Retinal pigment epithelial cell (primary cell): ENCODE measurements at regions not wholly inside any gene's neighbourhood (a gene's known extent, or its start where the extent isn't known, plus 50 kb on each side); places are given as distances from the start of the nearest gene placed in this dataset.
A peak's percentile ranks its signal among the peaks of the same experiment; 100 is the strongest.

Experiments
- DNase-seq: peaks from one replicate; pipeline ENCODE4 v3.0.0-alpha.2; 2010; ENCODE audit warnings: low read depth
- H3K4me3 ChIP-seq: 2 replicates; pipeline ENCODE4 v1.5.1; 2011; ENCODE audit warnings: mild to moderate bottlenecking, low read length, control low read depth, moderate library complexity
- TF ChIP-seq, protein P1 (sequence below): conservative IDR thresholded peaks from 2 replicates; pipeline ENCODE4 v1.5.1; 2011; ENCODE audit warnings: low read depth, low read length, control low read depth, inconsistent platforms

DNA sequence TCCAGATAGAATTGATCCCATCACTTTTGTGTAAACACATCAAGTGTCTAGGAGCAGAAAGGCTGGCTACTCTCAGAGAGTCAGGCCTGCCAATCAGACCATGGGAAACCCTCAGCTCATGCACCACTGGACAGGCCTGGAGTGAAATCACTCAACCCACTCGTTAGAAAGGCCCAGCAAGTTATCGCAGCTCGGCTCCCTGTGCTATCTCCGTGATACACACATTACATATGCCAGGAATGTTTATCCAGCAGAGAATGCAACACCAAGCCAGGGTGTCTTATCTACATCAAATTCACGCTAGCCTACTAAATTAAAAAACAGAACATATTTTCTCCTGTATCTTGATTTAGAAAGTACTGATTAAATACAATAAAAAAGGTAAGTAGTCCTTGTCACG lies 232.4 kb upstream of the FOXQ1 start:
- H3K4me3 ChIP-seq = no peak overlapping the region
- TF ChIP-seq, protein P1, sequence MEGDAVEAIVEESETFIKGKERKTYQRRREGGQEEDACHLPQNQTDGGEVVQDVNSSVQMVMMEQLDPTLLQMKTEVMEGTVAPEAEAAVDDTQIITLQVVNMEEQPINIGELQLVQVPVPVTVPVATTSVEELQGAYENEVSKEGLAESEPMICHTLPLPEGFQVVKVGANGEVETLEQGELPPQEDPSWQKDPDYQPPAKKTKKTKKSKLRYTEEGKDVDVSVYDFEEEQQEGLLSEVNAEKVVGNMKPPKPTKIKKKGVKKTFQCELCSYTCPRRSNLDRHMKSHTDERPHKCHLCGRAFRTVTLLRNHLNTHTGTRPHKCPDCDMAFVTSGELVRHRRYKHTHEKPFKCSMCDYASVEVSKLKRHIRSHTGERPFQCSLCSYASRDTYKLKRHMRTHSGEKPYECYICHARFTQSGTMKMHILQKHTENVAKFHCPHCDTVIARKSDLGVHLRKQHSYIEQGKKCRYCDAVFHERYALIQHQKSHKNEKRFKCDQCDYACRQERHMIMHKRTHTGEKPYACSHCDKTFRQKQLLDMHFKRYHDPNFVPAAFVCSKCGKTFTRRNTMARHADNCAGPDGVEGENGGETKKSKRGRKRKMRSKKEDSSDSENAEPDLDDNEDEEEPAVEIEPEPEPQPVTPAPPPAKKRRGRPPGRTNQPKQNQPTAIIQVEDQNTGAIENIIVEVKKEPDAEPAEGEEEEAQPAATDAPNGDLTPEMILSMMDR = no peak
- peak; percentile 98 for DNase-seq

DNA sequence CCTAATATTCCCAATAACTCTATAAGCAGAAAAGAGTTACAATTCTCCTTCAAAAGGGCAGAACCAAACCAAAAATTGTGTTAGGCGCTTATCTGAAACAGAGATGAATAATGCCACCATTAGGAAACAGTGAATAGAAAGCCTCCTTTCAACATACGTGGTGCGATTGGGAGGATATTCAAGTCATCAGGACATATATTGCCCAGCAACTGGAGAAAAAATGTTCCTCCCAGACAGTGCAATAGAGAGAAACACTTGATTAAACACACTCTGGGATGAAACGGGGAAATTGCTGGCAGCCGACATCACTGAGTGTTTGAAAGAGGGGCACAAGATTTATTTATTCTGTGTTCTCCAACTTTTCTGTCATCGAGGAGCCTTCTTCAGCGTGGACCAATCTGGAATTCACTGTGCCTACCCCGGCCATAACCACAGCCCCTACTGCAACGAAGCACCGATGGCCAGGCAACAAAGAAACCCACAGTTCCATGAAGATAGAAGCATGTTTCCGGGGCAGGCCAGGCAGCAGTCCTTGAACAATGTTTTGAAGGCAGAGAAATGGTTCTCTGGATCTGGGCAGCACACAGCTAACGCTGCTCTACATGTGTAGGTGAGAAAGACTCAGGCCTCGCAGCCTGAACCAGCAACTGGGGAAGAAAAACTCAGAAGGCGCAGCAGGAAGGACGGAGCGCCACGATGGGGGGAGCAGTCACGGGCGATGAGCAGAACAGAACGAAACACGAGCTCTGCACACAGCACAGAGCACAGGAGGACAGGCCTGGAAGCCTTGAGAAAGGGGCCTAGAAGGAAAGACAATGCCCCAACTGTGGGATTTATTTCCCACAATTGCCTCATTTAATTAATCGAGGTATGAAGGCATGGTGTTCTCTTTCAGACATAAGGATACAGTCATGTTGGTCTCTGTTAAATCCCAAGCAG lies 234.2 kb upstream of the FOXQ1 start:
- TF ChIP-seq, protein P1 = no peak
- no peak for DNase-seq
- H3K4me3 ChIP-seq = no peak overlapping the region

DNA sequence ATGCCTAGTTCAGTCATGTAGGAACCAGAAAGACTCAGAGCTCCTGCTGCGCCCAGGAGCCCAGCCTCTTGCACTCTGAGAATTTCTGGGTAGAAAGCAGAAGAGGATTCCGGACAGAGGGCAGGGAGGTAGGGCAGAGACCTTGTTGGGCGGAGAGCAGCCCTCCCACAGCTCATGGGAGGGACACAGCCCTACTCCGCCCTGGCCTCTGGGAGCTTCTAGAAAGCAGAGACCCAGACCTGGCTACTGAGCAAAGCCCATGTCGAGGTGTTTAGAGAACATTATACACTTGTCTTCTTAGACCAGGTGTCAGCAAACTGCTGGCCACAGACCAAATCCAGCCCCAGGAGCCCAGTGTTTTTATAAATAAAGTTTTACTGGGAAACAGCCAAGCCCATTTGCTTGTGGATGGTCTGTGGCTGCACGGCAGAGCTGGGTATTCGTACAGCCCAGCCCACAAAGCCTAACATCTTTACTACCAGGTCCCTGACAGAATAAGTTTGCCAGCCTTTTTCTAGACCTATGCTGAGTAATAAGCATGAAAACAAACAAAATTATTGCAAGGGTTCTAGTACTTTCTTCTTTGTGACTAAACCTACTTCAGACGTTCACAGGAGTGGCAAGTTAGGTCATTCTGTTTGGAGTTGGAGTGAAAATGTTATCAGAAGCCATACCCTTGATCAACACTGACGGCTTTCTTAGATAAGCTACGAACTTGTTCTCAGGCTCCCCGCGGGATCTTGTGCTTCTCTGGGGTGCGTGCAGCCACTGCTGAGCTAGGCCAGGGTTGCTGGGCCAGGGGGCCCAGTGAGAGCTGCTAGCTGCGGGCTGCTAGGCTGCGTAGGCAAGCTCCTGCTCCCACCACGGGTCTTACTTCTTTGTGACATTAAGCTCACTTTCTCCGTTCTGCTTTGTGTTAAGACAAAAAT lies 235.1 kb upstream of the FOXQ1 start:
- TF ChIP-seq, protein P1 = no peak
- H3K4me3 ChIP-seq = no peak overlapping the region
- DNase-seq = no peak

DNA sequence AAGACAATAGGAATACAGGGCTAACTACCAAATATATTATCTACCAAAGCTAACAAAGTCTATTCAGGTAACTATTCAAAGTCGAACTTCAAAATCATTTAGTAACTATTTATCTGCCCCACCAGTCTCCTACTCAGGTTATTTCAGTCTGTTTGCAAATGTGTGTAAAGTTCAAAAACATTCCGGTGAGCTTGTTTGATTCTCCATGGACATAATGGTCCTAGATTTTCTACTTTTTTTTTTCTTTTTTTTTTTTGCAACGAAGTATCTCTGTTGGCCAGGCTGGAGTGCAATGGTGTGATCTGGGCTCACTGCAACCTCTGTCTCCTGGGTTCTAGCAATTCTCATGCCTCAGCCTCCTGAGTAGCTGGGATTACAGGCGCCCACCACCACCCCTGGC lies 236.0 kb upstream of the FOXQ1 start:
- no peak overlapping the region for H3K4me3 ChIP-seq
- no peak for DNase-seq
- TF ChIP-seq, protein P1 = no peak

DNA sequence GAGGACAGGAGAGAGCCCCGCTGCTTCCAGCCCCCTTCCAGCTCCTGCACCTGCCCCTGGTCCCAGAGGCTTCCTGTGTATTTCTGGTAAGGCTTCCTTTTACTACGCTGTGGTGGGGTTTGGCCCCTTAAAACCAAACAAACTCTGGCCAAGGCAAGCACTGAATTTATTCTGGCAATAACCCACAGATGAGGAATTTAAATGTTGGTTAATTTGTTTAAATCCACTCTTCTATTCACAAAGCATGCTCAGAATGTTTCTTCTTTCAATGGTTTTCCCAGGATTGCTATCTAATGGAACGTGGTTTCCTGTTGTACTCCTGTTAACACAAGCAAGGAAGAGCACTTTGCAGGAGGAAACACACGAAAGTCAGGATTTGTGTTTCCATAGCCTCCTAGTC lies 236.5 kb upstream of the FOXQ1 start:
- H3K4me3 ChIP-seq = no peak overlapping the region
- DNase-seq = no peak
- TF ChIP-seq, protein P1 = no peak

DNA sequence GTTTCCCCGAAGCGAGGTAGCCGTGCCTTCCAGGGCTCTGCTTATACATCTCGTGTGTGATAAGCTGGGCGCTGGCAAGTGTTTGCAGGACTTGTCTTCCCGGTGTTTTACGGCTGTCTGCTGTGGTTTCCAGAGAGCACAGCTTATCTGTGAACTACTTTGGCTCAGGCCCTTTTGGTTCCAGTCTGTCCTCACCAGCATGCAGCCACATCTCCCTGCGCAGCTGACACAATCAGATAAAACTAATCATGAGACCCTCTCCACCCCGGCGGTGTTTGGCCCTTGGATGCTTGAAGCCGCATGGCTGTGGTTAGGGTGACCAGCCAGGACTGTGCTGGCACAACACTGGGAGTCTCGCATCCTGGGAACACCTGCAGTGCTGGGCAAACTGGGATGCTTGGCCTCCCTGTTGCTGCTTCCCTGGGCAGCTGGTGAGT lies 241.8 kb upstream of the FOXQ1 start:
- no peak overlapping the region for H3K4me3 ChIP-seq
- TF ChIP-seq, protein P1 = no peak

More for the DNA sequence above, 241.8 kb upstream of the FOXQ1 start:
- DNase-seq = no peak
